Right lobe of liver (tissue), 4 donors: ENCODE measurements at regions not wholly inside any gene's neighbourhood (a gene's known extent, or its start where the extent isn't known, plus 50 kb on each side); places are given as distances from the start of the nearest gene placed in this dataset.

Experiments
- POLR2A ChIP-seq: fragments of 450-650 bp; IDR thresholded peaks from one replicate; pipeline ENCODE4 v1.6.1; 2017; ENCODE audit warnings: antibody characterized with exemption, mild to moderate bottlenecking
- TF ChIP-seq, protein P1 (sequence below), 4 donors: fragments of 200-600 bp in 3 of 4; fragments of 450-650 bp in 1 of 4; IDR thresholded peaks; one replicate each; pipeline versions ENCODE4 v1.5.1 to v1.8.0; 2016 to 2022; ENCODE audit warnings: antibody characterized with exemption in 4 of 4, mild to moderate bottlenecking in 2 of 4
- donor health status: DM: no; HTN: no; CAD: no.
- donor health status: DM: no; HTN: no; CAD: no.
- donor health status: DM: no; HTN: yes; CAD: no.

DNA sequence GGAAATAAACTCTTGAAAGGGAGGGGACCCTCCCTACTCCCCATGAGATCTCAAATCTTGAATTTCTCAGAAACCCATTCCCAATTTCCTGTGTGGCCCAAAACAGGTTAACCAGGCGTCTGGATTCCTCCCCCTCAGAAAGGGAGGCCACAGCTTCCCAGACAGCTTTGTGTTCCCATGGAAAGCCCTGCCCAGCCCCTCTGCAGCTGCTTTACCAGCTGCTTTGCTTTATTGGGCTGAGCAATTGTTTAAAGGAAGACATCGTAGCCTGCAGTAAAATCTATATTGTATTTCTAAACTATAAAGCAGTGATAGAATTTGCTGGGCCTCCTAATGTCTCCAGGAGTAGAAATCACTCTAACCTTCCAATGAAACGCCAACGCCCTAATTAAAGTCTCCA lies 97.4 kb downstream of the CHST1 start:
- TF ChIP-seq, protein P1, sequence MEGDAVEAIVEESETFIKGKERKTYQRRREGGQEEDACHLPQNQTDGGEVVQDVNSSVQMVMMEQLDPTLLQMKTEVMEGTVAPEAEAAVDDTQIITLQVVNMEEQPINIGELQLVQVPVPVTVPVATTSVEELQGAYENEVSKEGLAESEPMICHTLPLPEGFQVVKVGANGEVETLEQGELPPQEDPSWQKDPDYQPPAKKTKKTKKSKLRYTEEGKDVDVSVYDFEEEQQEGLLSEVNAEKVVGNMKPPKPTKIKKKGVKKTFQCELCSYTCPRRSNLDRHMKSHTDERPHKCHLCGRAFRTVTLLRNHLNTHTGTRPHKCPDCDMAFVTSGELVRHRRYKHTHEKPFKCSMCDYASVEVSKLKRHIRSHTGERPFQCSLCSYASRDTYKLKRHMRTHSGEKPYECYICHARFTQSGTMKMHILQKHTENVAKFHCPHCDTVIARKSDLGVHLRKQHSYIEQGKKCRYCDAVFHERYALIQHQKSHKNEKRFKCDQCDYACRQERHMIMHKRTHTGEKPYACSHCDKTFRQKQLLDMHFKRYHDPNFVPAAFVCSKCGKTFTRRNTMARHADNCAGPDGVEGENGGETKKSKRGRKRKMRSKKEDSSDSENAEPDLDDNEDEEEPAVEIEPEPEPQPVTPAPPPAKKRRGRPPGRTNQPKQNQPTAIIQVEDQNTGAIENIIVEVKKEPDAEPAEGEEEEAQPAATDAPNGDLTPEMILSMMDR (IDR thresholded peaks at IDR 0.05): no peak
- no peak for TF ChIP-seq POLR2A
